Hepatocyte (in vitro differentiated cells): ENCODE measurements at regions not wholly inside any gene's neighbourhood (a gene's known extent, or its start where the extent isn't known, plus 50 kb on each side); places are given as distances from the start of the nearest gene placed in this dataset.

Experiments used
- DNase-seq: peaks from one replicate; pipeline ENCODE4 v3.0.0-alpha.2; 2016; ENCODE audit warnings: low spot score
- H2AFZ ChIP-seq: fragments of 200-600 bp; sonication (generic); 2 replicates; pipeline ENCODE4 v1.6.0; 2016; ENCODE audit warnings: antibody characterized with exemption, mild to moderate bottlenecking
- H3K27ac ChIP-seq: fragments of 200-600 bp; sonication (generic); 2 replicates; pipeline ENCODE4 v1.5.1; 2016; ENCODE audit warnings: mild to moderate bottlenecking
- H3K27me3 ChIP-seq: fragments of 200-600 bp; sonication (generic); 2 replicates; pipeline ENCODE4 v1.6.1; 2016
- H3K36me3 ChIP-seq: fragments of 200-600 bp; sonication (generic); replicated peaks from 2 replicates; pipeline ENCODE4 v1.5.1; 2016; ENCODE audit warnings: low read depth; ENCODE audit not compliant: insufficient read depth
- H3K4me1 ChIP-seq: fragments of 200-600 bp; sonication (generic); 2 replicates; pipeline ENCODE4 v1.5.1; 2016; ENCODE audit warnings: mild to moderate bottlenecking, moderate library complexity; ENCODE audit not compliant: insufficient read depth
- H3K4me2 ChIP-seq: fragments of 200-600 bp; sonication (generic); 2 replicates; pipeline ENCODE4 v1.6.0; 2016
- H3K4me3 ChIP-seq: fragments of 200-600 bp; sonication (generic); 2 replicates; pipeline ENCODE4 v1.5.1; 2016; ENCODE audit warnings: mild to moderate bottlenecking
- H3K79me2 ChIP-seq: fragments of 200-600 bp; sonication (generic); 2 replicates; pipeline ENCODE4 v1.6.0; 2017; ENCODE audit warnings: mild to moderate bottlenecking
- H3K9me2 ChIP-seq: fragments of 200-600 bp; sonication (generic); replicated peaks from 2 replicates; pipeline ENCODE4 v1.6.0; 2017; ENCODE audit warnings: mild to moderate bottlenecking; ENCODE audit not compliant: insufficient read depth
- H3K9me3 ChIP-seq: fragments of 200-600 bp; sonication (generic); 2 replicates; pipeline ENCODE4 v1.5.1; 2016; ENCODE audit warnings: low read depth, mild to moderate bottlenecking
- H4K20me1 ChIP-seq: fragments of 200-600 bp; sonication (generic); 2 replicates; pipeline ENCODE4 v1.6.0; 2016; ENCODE audit warnings: mild to moderate bottlenecking; ENCODE audit not compliant: insufficient read depth, poor library complexity, severe bottlenecking
- EZH2 ChIP-seq: fragments of 200-600 bp; sonication (generic); IDR thresholded peaks from 2 replicates; pipeline ENCODE4 v1.6.1; 2016; ENCODE audit warnings: antibody characterized with exemption, mild to moderate bottlenecking, borderline replicate concordance
- EZH2phosphoT487 ChIP-seq: fragments of 200-600 bp; sonication (generic); IDR thresholded peaks from one replicate; pipeline ENCODE4 v1.6.1; 2018; ENCODE audit warnings: antibody characterized with exemption, mild to moderate bottlenecking, low read depth, moderate library complexity; ENCODE audit not compliant: unreplicated experiment, severe bottlenecking
- WGBS: methylation state at CpG from one replicate; pipeline ENCODE4 v1.1.6; 2016; ENCODE audit warnings: low lambda C conversion rate; ENCODE audit errors: missing lambda C conversion rate; 5-methylcytosine and 5-hydroxymethylcytosine counted together
- TF ChIP-seq, protein P1 (sequence below): fragments of 200-600 bp; sonication (generic); IDR thresholded peaks from 2 replicates; pipeline ENCODE4 v1.5.1; 2016; ENCODE audit warnings: antibody characterized with exemption, mild to moderate bottlenecking; ENCODE audit not compliant: poor library complexity

DNA sequence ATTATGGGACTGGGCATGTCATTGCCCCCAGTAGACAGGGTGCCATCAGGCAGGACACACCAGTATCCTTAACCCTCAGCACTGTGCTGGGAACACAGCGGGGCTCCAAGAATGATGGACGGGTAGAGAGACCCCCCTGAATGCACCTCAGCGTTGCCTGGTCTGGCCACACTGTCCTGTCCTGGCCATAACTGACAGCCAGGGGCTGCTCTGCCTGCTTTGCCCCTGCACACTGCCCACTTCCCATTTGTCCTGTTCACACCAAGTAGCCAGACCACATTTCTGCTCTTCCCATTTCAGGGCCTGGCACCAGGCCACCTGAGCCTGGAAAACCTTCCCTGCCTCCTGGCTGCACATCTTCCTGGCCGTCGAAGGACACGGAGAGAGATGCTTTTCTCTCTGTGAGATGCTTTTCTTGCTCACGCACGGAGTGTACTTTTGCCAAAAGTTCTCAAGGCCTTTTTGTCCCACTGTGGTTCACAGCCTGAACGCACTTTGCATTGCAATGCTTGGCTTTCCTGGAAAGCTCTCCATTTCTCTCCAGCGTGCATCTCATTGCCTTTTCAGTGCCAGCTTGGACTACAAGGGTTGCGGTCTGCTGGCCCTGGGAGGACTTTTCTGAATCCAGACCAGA, 131.0 kb upstream of the EEPD1 start:
- Histone ChIP-seq H3K9me3 (no peaks in the 10 kb centered on the region), H3K27ac (no peak overlapping the region), H3K27me3 (no peaks in the 10 kb centered on the region), H3K36me3 (no peaks in the 10 kb centered on the region), H3K4me2 (no peak overlapping the region), H3K4me1 (no peaks in the 10 kb centered on the region), H3K9me2 (no peaks in the 10 kb centered on the region), H3K4me3 (no peak overlapping the region), H3K79me2 (no peaks in the 10 kb centered on the region), H4K20me1 (no peaks in the 10 kb centered on the region), H2AFZ (no peak overlapping the region)
- DNase-seq: no peak
- no peak for TF ChIP-seq EZH2phosphoT487
- TF ChIP-seq, protein P1, sequence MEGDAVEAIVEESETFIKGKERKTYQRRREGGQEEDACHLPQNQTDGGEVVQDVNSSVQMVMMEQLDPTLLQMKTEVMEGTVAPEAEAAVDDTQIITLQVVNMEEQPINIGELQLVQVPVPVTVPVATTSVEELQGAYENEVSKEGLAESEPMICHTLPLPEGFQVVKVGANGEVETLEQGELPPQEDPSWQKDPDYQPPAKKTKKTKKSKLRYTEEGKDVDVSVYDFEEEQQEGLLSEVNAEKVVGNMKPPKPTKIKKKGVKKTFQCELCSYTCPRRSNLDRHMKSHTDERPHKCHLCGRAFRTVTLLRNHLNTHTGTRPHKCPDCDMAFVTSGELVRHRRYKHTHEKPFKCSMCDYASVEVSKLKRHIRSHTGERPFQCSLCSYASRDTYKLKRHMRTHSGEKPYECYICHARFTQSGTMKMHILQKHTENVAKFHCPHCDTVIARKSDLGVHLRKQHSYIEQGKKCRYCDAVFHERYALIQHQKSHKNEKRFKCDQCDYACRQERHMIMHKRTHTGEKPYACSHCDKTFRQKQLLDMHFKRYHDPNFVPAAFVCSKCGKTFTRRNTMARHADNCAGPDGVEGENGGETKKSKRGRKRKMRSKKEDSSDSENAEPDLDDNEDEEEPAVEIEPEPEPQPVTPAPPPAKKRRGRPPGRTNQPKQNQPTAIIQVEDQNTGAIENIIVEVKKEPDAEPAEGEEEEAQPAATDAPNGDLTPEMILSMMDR: no peak
- no peak for TF ChIP-seq EZH2
- 89% methylated on average over 11 of the region's 11 CpGs for WGBS

DNA sequence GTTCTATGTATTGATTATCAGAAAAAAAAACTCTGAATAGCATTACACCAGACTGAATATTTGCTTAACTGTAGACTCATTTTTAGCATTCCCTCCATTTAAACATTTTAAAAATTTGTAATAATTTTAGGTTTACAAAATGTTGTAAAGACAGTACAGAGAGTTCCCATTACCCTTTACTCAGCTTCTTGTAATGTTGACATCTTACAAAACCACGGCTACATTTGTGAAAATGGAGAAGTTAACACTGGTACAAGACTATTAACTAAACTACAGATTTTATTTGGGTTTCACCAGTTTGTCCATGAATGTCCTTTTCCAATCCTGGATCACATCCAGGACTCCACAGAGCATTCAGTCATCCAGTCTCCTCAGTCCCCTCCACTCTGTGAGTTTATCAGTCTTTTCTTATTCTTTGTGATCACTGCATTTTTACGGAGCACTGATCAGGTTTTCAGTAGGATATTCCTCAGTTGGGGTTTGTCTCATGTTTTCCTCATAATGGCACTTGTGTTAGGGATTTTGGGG, 130.0 kb upstream of the EEPD1 start:
- TF ChIP-seq, protein P1: no peak
- no peak for TF ChIP-seq EZH2phosphoT487
- TF ChIP-seq EZH2: no peak
- 84% methylated on average over 2 of the region's 2 CpGs for WGBS

DNA sequence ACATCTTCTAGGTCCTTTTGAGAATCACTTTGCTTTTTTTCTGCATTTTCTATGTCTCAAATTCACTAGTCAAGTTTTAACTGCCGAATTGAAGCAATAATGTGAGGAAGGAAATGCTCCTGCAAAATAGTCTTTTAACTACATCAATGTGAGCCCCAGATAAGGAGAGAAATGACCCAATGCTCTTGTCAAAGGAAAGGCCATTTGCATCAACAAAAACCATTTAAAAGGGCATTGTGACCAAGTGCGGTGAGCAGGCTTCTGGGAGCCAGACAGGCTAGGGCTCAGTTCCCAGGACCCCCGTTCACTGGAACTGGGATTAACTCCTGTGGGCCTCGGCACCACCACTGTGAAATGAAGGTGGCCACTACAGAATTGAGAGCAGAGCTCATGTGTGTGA, 127.9 kb upstream of the EEPD1 start:
- Histone ChIP-seq H2AFZ (no peak overlapping the region), H3K4me2 (no peak overlapping the region), H3K36me3 (no peaks in the 10 kb centered on the region), H3K9me2 (no peaks in the 10 kb centered on the region), H3K4me1 (no peaks in the 10 kb centered on the region), H4K20me1 (no peaks in the 10 kb centered on the region), H3K4me3 (no peak overlapping the region), H3K27ac (no peak overlapping the region), H3K27me3 (no peaks in the 10 kb centered on the region), H3K79me2 (no peaks in the 10 kb centered on the region), H3K9me3 (no peaks in the 10 kb centered on the region)
- DNase-seq: no peak
- 66% methylated on average over 4 of the region's 4 CpGs for WGBS
- TF ChIP-seq, protein P1: no peak
- TF ChIP-seq EZH2 (no peak), EZH2phosphoT487 (no peak)

More for the DNA sequence above, 130.0 kb upstream of the EEPD1 start:
- no peaks in the 10 kb centered on the region for H4K20me1 ChIP-seq
- H2AFZ ChIP-seq: no peak overlapping the region
- no peaks in the 10 kb centered on the region for H3K79me2 ChIP-seq
- no peak overlapping the region for H3K27ac ChIP-seq
- no peaks in the 10 kb centered on the region for H3K36me3 ChIP-seq
- no peak for DNase-seq
- H3K4me2 ChIP-seq: no peak overlapping the region
- no peaks in the 10 kb centered on the region for H3K4me1 ChIP-seq
- no peak overlapping the region for H3K4me3 ChIP-seq
- H3K27me3 ChIP-seq: no peaks in the 10 kb centered on the region
- H3K9me3 ChIP-seq: no peaks in the 10 kb centered on the region
- no peaks in the 10 kb centered on the region for H3K9me2 ChIP-seq
